NCI-H2196 (cell line): ENCODE measurements at regions not wholly inside any gene's neighbourhood (a gene's known extent, or its start where the extent isn't known, plus 50 kb on each side); places are given as distances from the start of the nearest gene placed in this dataset.

ENCODE experiments used
- DNase-seq: peaks from one replicate; lab custom pipeline; 2025; ENCODE audit not compliant: unreplicated experiment; lab: John Stamatoyannopoulos, UW

DNA sequence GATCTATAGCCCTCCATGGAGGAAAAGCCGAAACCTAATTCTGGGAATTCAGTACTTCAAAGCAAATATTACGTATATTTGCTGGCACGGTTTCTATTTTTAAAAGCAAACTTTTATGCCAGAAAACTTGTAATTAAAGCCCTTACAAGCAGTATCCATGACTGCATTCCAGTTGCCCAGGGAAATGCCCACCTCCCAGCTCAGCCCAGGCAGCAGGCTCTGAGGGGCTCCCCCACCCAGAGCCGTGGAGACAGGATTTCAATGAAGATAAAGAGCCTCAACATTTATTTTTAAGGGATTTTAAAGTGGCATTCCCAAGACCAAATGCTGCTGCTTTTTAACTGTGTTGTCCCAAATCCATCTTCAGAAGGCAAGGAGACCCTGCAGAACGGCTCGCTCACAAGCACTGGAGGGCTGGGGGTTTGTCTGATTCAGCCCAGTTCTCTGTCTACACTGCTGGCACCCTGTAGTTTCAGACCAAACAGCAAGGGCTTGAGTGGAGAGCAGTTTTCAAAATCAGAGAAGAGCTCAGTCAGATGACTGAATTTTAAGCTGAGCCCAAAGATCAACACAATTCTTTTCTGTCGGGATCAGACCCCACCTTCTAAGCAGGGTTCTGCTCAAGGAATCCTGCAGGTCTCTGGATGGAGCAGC lies 105.1 kb downstream of the KCNF1 start:
- no peak for DNase-seq

DNA sequence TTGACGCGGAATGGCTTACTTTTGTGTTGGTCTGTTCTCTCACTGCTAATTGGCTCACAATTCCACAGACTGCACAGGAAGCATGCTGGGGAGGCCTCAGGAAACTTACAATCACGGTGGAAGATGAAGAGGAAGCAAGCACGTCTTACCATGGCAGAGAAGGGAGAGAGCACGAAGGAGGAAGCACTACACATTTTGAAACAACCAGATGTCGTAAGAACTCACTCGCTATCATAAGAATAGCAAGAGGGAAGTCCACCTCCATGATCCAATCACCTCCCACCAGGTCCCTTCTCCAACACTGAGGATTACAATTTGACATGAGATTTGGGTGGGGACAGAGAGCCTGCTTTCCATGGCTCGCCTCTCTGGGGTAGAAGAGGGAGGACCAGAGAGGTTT lies 106.2 kb downstream of the KCNF1 start:
- DNase-seq = no peak

GRCh38 chr2:11018651-11019185 lies 107.0 kb downstream of the KCNF1 start:
- no peak for DNase-seq

GRCh38 chr2:11019614-11020013 lies 107.9 kb downstream of the KCNF1 start:
- no peak for DNase-seq

- DNase-seq = no peak
Measured at GRCh38 chr2:11022064-11022463, 110.3 kb downstream of the KCNF1 start.

GRCh38 chr2:11022591-11023273 lies 111.0 kb downstream of the KCNF1 start:
- peak; percentile 50 for DNase-seq

DNA sequence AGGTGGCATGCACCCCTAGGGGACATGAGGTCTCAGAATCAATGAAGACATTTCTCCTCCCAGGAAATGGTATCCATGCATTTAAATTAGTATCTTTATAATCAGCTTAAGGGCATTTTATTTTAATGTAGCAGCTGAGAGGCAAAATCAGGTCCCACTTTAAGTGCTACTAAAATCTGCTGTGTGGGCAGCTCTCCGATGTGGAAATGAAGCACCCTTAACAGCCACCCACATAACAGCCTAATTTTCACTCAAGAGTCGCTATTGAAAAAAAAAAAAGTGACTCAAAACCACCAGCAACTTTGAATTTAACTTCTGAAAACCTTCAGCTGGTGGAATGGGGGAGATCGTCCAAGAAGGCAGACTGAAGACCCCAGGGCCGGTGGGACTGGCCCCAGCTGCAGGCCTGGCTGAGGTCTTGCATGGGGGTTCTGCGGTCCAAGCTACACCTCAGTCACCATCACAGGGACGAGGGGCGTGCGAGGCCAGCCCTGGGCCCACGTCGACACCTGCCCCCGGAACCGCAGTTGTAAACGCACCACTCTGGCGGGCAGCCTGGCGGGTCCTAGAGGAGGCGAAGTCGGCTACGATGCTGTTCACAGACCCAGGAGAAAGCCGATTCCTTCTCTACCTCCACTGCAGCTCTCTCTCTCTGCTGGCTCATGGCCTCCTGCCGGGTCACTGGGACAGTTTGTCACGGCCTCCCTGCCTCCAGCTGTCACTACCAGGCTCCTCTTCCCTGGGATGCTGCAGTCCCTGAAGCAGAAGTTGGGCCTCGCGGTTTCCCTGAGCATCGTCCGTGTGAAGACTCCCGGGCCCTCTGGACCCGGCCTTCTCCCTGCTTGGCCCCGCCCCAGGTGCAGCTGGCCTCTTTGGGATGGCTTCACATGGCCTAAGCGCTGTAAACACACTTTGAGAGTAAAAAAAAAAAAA lies 111.9 kb downstream of the KCNF1 start:
- DNase-seq = no peak

- DNase-seq = no peak
Measured at GRCh38 chr2:11024259-11024645, 112.5 kb downstream of the KCNF1 start.

DNA sequence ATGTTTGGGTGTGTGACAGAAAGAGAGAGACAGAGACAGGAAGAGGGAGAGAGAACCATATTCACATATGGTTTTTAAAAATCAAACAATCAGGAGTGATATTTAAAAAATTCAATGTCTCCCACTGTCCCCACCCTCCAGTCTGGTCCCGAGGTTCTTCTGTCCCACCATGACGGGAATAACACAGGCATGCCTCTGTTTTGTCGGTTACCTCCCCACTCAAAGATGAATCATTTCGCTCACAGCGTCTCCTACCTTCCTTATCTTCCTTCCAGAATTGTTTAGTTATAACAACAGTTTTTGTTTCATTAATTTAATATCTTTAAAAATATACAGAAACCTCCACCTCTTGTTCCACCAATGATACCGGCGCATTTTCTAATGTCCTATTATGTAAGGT lies 113.0 kb downstream of the KCNF1 start:
- no peak for DNase-seq

DNA sequence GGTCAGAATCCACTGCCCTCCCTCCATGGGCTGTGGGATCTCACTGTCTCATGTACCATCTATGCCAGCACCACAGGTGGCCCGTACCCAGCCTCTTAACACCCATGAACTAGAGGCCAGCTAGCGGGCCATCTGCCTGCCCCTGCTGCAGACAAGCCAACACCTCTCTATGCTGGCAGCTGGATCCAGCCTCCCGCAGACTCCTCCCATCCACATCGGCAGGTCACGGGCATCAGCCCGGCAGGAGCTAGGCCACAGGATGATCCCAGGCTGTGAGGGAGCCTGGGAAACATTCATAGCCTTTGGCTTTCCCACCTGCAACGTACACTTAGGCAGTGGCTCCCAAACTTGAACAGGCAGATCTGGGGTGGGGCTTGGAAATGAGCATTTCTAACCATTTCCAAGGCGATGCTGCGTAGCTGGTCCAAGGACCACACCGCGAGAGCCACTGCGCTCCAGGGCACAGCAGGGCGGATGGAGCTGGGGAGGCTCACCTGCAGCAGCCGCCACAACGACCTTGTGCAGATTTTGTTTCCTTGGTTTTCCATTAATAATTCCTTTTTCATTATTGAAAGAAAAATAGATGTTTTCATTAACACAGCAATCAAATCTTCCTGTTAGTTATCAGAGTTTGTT lies 114.7 kb downstream of the KCNF1 start:
- no peak for DNase-seq

- DNase-seq = no peak
Measured at GRCh38 chr2:11027195-11027594, 115.5 kb downstream of the KCNF1 start.

GRCh38 chr2:11028407-11028916 lies 116.7 kb downstream of the KCNF1 start:
- no peak for DNase-seq

DNA sequence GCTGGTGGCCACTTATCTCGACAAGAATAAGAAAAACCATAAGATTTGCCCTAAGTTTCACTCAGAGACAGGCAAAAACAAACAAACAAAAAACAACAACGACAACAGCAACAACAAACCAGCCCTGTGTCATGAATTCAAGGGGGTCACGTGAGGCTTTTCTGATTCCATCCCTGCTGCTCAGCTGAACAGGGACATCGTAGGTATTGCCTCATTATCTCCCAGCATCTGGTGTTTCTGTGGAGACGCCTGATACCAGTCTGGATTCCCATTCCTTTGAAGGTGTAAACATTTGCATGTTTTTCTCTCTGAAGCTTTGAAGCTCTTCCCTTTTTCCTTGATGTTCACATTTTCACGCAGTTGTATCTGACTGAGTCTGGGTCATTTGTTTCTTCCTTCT lies 117.4 kb downstream of the KCNF1 start:
- no peak for DNase-seq

- no peak for DNase-seq
Measured at GRCh38 chr2:11030036-11030435, 118.3 kb downstream of the KCNF1 start.

GRCh38 chr2:11030909-11031308 lies 119.2 kb downstream of the KCNF1 start:
- DNase-seq = no peak

- no peak for DNase-seq
Measured at GRCh38 chr2:11031876-11032275, 120.1 kb downstream of the KCNF1 start.

DNA sequence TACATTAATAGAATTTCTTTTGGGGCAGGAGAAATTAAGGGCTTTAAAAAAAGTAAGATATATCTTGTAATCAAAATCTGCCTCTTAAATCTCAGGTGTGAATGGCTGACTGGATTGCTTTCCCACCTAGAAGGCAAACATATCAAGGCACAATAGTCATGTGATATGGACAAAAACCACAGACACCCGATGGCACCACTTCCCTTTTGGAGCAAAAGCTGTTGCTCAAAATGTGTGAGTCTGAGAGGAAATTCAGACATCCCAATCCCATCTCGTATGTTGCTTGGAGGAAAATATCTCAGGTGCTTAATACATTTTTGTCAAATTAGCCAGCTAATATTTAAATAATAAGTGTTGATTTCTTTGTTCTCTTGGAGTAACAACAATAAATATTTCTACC lies 120.7 kb downstream of the KCNF1 start:
- DNase-seq = no peak

- DNase-seq = no peak
Measured at GRCh38 chr2:11033114-11033513, 121.4 kb downstream of the KCNF1 start.

- no peak for DNase-seq
Measured at GRCh38 chr2:11038641-11039040, 116.6 kb upstream of the SLC66A3 start.

DNA sequence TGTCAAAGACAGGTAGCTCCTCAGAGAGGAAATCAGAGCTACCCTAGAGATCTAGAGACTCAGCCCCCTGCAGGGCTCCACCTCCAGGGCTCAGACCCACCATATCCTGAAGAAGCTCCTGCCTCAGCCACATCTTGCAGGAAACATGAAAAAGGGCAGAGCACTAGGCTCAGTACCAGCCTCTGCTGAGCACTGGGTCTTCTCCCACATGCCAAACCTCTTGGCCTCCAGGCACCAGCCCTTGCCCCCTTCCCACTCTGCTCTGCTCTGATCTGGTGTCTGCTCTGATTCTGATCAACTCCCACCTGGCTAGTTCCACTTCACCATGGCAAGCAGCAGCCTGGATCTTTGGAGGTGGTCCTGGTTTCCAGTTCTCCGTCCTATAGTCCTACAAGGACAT lies 114.3 kb upstream of the SLC66A3 start:
- no peak for DNase-seq

- DNase-seq = no peak
Measured at GRCh38 chr2:11042841-11043240, 112.4 kb upstream of the SLC66A3 start.
